Renal cortical epithelial cell (primary cell): ENCODE measurements at regions not wholly inside any gene's neighbourhood (a gene's known extent, or its start where the extent isn't known, plus 50 kb on each side); places are given as distances from the start of the nearest gene placed in this dataset.
"Not testable (repeated sequence)": the region's sequence is repeated elsewhere in the genome, so short reads cannot be mapped to it uniquely, and the experiment has no call there.

Experiments used
- DNase-seq: peaks from one replicate; pipeline ENCODE4 v3.0.0-alpha.2; 2011; ENCODE audit warnings: low read depth

- no peak for DNase-seq
These were observed 93.9 kb upstream of the AGAP1 start for GRCh38 chr2:235399895-235400294.

DNA sequence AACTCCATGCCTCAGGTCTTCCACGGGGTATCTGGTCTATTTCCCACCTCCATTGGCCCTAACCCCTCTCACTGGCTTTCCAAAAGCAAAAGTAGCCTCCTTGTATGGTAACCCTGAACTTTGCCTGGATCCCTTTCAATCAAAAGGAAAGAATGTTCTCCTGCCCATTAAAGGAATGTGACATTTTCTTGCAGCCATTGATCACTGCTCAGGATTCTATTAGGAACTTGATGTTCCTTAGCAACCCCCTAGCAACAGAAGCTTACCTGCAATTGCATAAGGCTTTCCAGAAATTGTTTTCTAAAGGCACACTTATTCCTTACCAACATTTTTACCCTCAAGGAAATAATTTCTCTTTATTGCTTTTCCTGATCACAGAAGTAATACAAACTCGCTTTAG, 91.4 kb upstream of the AGAP1 start:
- DNase-seq, result peak; percentile 64

- DNase-seq, result no peak
These were observed 88.1 kb upstream of the AGAP1 start for GRCh38 chr2:235405612-235406361.

- DNase-seq, result peak; percentile 48
These were observed 87.4 kb upstream of the AGAP1 start for GRCh38 chr2:235406430-235406829.

DNA sequence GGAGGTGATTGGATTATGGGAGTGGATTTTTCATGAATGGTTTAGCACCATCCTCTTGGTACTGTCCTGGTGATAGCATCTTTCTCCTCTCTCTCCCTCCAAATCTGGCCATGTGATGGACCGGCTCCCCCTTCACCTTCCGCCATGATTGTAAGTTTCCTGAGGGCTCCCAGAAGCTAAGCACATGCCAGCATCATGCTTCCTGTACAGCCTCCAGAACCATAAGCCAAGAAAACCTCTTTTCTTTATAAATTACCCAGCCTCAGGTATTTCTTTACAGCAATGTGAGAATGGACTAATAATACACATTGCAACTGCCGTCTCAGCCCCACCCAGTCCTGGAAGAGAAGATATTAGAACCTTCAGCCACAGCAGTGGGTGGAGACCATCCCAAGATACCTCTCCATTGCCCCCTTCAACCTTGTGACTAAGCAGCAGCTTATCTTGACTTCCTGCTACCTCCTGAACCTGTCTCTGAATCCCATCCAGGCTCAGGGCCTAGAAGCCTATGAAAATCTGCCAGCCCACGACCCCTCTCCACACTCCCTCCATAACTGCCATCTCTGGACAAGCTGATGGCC, 81.8 kb upstream of the AGAP1 start:
- DNase-seq, result no peak

DNA sequence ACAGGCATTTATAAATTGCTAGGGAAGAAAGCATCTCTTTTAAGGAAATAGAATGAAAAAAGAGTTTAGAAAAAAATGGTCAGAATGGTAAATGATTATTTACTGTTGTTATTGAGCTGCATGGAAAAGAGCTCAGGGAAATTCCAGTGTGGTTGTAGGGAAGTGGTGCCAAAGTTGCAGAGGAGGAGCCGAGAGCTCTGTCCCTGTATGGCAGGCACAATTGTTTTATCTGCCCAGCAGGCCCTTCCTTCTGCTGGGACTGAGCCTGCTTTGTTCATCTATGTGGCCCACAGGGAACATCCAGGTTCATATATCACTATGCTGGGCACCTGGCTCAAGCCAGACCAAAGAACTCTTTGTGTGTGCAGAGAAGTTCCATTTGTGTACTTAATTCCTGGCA, 80.8 kb upstream of the AGAP1 start:
- peak; percentile 30 for DNase-seq

GRCh38 chr2:235414422-235414821, 79.4 kb upstream of the AGAP1 start:
- DNase-seq, result peak; percentile 16

DNA sequence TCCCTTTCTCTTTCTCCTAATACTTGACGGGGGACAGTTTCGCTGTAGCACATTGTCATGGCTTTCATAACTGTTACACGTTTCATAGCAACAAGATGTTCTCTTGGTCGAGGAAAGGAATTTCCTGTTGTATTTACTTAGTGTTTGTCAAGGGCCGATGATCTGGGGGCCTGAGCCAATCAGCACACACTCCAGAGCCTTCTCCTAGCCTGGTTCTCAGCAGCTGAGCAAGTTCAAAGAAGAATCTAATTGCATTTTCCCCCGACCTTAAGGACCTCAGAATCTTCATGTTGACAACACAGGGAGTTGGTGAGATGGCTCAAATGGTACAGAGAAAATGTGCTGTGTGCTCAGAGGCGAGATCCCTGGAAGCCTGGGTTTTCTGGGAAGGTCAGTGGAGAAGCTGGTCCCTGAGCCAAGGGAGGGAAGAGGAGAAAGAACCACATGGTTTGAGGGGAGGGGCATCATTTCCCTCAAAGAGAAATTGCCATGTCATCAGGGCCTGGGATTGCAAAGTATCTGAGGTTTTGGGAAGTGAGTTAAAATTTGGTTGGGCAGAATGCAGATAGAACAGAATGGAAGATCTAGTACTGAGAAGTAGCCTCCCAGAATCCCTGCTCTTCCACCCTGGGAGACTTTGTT, 76.9 kb upstream of the AGAP1 start:
- DNase-seq, result peak; percentile 80

DNA sequence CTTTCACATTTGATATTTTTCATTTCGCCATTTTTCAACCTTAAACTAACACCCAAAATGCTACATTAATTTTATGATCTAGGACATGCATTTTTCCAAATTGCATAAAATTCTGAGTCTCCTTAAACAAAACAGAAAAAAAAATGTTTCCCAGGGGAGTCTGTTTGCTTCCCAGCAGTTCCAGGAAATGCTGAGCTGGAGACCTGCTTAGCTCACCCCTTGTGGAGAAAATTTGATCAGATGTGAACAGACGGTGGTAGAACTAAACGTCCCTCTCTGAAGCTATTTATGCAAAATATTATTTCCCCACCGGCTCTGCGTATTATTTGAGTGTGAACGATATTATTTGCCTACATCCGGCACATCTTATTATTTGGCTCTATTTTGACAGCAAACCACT, 74.9 kb upstream of the AGAP1 start:
- no peak for DNase-seq

DNA sequence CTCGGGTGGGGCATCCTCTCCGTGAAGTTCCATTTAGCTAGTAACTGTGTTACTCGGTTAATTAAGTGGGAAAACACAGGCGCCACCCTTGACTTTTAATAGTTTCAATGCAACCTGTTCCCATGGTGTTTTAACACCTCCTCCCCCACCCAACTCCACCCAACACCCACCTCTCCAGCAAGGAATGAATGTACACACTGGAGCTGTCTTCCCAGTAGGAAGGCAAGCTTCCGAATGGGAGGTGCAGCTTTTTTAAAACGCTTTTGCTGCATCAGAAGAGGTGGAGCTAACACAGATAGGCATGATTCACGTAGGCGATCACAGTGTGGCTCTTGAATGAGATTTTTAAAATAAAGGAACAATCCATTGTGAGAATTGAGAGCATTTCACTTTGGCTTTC, 73.8 kb upstream of the AGAP1 start:
- DNase-seq, result peak; percentile 19

GRCh38 chr2:235421618-235422017, 72.2 kb upstream of the AGAP1 start:
- DNase-seq, result no peak

DNA sequence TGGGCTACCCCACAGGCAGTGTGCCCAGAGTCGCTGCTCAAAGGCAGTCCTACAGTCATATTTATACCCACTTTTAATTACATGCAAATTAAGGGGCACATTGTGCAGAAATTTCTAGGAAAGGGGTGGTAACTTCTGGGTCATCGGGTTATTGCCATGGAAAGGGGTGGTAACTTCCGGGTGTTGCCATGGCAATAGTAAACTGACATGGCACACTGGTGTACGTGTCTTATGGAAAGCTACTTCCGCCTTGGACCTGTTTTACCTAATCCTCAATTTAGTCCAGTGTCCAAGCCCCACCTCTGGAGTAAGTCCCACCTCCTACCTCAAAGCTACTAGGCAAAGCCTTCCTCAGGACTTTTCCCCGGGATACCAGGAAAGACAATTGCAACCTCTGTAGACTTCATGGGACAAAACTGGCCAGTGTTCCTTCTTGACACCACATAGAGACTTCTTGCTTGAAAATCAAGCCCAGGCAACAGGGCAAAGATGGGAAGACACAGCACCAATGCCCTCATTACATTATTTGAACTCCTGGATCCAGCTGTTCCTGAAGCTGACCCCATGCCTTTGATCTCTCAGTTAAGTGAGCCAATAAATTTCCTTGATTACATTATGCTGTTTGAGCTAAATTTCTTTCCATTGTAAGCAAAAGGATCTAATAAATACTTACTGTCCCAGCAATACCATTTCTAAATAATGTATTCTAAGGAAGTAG, 63.3 kb upstream of the AGAP1 start:
- DNase-seq, result no peak

- DNase-seq, result no peak
These were observed 60.9 kb upstream of the AGAP1 start for GRCh38 chr2:235432741-235433520.

DNA sequence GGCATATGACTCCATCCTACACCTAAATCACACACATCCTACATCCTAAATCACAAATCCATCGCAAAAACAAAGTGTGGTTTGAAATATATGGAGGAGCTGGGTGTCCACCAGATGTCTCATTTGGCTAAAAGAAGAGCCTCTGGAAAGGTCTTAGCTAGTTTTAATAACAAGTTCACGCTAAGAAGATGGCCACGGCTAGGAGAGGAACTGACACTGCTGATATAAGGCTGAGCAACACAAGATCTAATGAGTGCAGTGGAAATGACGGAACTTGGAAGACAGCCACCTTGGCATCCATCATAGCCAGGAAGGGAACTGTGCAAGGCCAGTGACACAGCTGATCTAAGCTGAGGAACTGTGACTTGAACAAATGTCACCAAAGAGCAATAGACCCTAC, 60.0 kb upstream of the AGAP1 start:
- DNase-seq, result peak; percentile 25

DNA sequence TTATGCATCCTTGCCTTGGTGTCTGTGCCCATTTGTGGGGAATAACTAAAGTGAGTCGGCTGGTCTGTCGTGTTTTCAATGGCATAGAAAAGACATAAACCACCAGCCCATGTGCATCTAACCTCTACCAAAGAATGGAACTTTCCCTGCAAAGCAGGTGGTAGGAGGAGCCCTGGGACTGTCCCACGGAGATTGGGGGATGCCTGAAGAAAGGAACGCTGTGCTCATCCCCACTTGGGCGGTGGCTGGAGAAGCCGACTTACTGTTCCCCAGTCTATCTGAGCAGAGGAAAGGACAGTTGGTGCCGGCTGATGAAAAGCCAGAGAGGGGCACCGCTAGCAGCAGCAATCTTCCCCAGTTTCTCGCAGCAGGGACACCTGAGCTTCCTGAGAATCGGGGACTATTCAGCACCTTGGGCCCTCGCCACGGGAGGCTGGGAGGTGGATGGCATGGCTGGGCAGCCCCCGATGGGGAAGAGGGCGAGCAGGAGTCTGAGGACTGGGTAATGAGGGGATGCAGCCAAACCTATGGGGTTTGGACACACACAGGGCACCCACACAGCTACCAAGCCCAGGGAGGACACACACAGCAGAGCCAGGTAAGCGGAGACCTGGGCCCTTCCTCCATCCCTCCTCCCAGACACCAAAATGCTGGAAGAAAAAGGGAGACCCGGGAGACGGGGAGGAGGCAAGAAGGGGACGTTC, 53.7 kb upstream of the AGAP1 start:
- DNase-seq, result no peak

GRCh38 chr2:235443580-235443979, 50.3 kb upstream of the AGAP1 start:
- not testable (repeated sequence) for DNase-seq
